ENCODE measurements at regions not wholly inside any gene's neighbourhood (a gene's known extent, or its start where the extent isn't known, plus 50 kb on each side); places are given as distances from the start of the nearest gene placed in this dataset.

DNA sequence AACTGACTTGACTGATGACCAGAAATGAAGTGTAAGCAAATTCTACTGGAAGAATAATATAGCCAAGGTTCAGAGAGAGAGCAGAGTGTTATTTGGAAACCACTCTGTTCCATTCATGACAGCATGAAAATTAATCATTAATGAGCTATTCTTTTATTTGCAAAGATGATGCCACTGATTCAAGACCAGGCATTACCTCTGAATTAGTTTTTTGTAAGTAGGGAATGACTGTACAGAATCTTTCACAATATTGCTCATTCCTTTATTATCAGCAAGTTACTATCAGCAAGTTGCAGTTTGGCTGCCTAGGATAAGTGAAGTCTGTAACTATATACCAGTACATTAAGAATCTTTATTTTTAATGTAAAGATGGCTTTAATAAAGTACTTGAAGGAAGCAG lies 75.1 kb upstream of the RGMB start:
- no peak overlapping the region for H3K4me2 ChIP-seq (replicated peaks; ENCODE audit: extremely low read depth, low read length, poor library complexity, severe bottlenecking)
- H3K4me1 ChIP-seq (ENCODE audit: control insufficient read depth in 1 of 2, insufficient read depth in 2 of 2, low read length in 2 of 2): no peaks in the 10 kb centered on the region
- intact Hi-C loops (cut with micrococcal nuclease): no loop called here
- no peak overlapping the region for H2AFZ ChIP-seq (ENCODE audit: insufficient read depth, low read depth, low read length, poor library complexity, severe bottlenecking)
- H4K20me1 ChIP-seq (ENCODE audit: insufficient read depth, low read length): no peaks in the 10 kb centered on the region
- H3K9ac ChIP-seq (ENCODE audit: insufficient read depth, low read length, poor library complexity, severe bottlenecking): no peak overlapping the region
- peaks cover 0 to 3% (median 2%) of the 10 kb centered on the region in 3 donors for H3K27me3 Mint-ChIP-seq (ENCODE audit: low read depth in 3 of 3)
- no peaks in the 10 kb centered on the region for H3K79me2 ChIP-seq (ENCODE audit: insufficient read depth, low read length)
- DNase-seq: no peak
- TF ChIP-seq, protein P1, sequence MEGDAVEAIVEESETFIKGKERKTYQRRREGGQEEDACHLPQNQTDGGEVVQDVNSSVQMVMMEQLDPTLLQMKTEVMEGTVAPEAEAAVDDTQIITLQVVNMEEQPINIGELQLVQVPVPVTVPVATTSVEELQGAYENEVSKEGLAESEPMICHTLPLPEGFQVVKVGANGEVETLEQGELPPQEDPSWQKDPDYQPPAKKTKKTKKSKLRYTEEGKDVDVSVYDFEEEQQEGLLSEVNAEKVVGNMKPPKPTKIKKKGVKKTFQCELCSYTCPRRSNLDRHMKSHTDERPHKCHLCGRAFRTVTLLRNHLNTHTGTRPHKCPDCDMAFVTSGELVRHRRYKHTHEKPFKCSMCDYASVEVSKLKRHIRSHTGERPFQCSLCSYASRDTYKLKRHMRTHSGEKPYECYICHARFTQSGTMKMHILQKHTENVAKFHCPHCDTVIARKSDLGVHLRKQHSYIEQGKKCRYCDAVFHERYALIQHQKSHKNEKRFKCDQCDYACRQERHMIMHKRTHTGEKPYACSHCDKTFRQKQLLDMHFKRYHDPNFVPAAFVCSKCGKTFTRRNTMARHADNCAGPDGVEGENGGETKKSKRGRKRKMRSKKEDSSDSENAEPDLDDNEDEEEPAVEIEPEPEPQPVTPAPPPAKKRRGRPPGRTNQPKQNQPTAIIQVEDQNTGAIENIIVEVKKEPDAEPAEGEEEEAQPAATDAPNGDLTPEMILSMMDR (IDR thresholded peaks at IDR 0.05): no peak
- no peaks in the 10 kb centered on the region for H3K4me1 Mint-ChIP-seq
- H3K9me3 Mint-ChIP-seq: peaks cover 10 to 38% (median 22%) of the 10 kb centered on the region in 7 donors
- no peak overlapping the region for H3K4me3 Mint-ChIP-seq
- no peaks in the 10 kb centered on the region for H3K36me3 ChIP-seq (replicated peaks in 1 of 2; ENCODE audit: control insufficient read depth in 1 of 2, insufficient read depth in 2 of 2, low read length in 2 of 2)
- no peaks in the 10 kb centered on the region for H3K36me3 Mint-ChIP-seq
- no peak overlapping the region for H3K27ac ChIP-seq (ENCODE audit: low read depth in 1 of 2, low read length in 2 of 2)
- H3K27me3 ChIP-seq (ENCODE audit: control insufficient read depth in 2 of 2, insufficient read depth in 2 of 2, low read length in 2 of 2): no peaks in the 10 kb centered on the region
- peaks cover 21 to 25% of the 10 kb centered on the region in 2 donors for H3K9me3 ChIP-seq (replicated peaks in 1 of 2; ENCODE audit: control insufficient read depth in 1 of 2, insufficient read depth in 1 of 2, low read length in 2 of 2)
- H3K27ac Mint-ChIP-seq: no peak overlapping the region
- H3K4me3 ChIP-seq (replicated peaks in 1 of 3; ENCODE audit: low read depth in 2 of 3, low read length in 3 of 3): no peak overlapping the region

DNA sequence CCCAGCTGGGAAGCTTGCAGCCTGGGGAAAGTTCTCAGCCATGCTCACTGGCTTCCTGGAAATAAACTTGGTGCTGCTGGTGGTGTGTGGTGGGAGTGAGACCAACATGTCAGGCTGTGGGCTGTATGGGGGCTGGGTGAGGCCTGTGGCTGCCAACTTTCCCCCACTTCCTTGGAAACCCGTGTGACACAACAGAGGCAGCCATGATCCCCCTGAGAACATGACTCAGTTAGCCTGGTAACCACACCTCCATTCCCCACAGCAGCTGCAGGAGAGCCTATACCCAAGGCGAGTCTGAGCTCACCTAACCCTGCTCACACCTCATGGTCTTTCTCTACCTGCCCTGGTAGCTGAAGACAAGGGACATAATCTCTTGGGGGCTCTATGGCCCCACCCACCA lies 72.7 kb upstream of the RGMB start:
- Histone ChIP-seq H3K4me3 (replicated peaks in 1 of 3; ENCODE audit: low read depth in 2 of 3, low read length in 3 of 3) (no peak overlapping the region), H3K4me1 (ENCODE audit: control insufficient read depth in 1 of 2, insufficient read depth in 2 of 2, low read length in 2 of 2) (no peaks in the 10 kb centered on the region), H3K9ac (ENCODE audit: insufficient read depth, low read length, poor library complexity, severe bottlenecking) (no peak overlapping the region), H3K9me3 (replicated peaks in 1 of 2; ENCODE audit: control insufficient read depth in 1 of 2, insufficient read depth in 1 of 2, low read length in 2 of 2) (peaks cover 21 to 25% of the 10 kb centered on the region in 2 donors), H3K79me2 (ENCODE audit: insufficient read depth, low read length) (no peaks in the 10 kb centered on the region), H4K20me1 (ENCODE audit: insufficient read depth, low read length) (no peaks in the 10 kb centered on the region), H3K27me3 (ENCODE audit: control insufficient read depth in 2 of 2, insufficient read depth in 2 of 2, low read length in 2 of 2) (no peaks in the 10 kb centered on the region), H3K36me3 (replicated peaks in 1 of 2; ENCODE audit: control insufficient read depth in 1 of 2, insufficient read depth in 2 of 2, low read length in 2 of 2) (no peaks in the 10 kb centered on the region), H3K27ac (ENCODE audit: low read depth in 1 of 2, low read length in 2 of 2) (no peak overlapping the region), H3K4me2 (replicated peaks; ENCODE audit: extremely low read depth, low read length, poor library complexity, severe bottlenecking) (no peak overlapping the region), H2AFZ (ENCODE audit: insufficient read depth, low read depth, low read length, poor library complexity, severe bottlenecking) (no peak overlapping the region)
- no peak for DNase-seq
- Mint-ChIP-seq H3K9me3 (peaks cover 7 to 32% (median 18%) of the 10 kb centered on the region in 7 donors), H3K4me1 (no peaks in the 10 kb centered on the region), H3K36me3 (no peaks in the 10 kb centered on the region), H3K27ac (no peak overlapping the region), H3K4me3 (no peak overlapping the region), H3K27me3 (ENCODE audit: low read depth in 3 of 3) (peaks cover 0 to 3% (median 2%) of the 10 kb centered on the region in 3 donors)
- TF ChIP-seq, protein P1 (IDR thresholded peaks at IDR 0.05): no peak
- intact Hi-C loops (cut with micrococcal nuclease): no loop called here
- WGBS (ENCODE audit: insufficient coverage): no CpG with 5 or more reads among the region's 2 CpGs
